Esophagus muscularis mucosa (tissue), 4 donors: ENCODE measurements at regions not wholly inside any gene's neighbourhood (a gene's known extent, or its start where the extent isn't known, plus 50 kb on each side); places are given as distances from the start of the nearest gene placed in this dataset.

Experiments used
- CTCF ChIP-seq, 3 experiments: fragments of 200-600 bp in 2 of 3; fragments of 450-650 bp in 1 of 3; sonication (generic) in 2 of 3; IDR thresholded peaks; one replicate each; pipeline ENCODE4 v1.5.1; 2017 to 2019; ENCODE audit warnings: antibody characterized with exemption in 3 of 3, mild to moderate bottlenecking in 2 of 3, moderate library complexity in 1 of 3
- EP300 ChIP-seq: sonication (generic); formaldehyde crosslinking; IDR thresholded peaks from one replicate; pipeline ENCODE4 v1.6.1; 2017; ENCODE audit warnings: antibody characterized with exemption
- POLR2A ChIP-seq: fragments of 450-650 bp; IDR thresholded peaks from one replicate; pipeline ENCODE4 v1.6.1; 2017; ENCODE audit warnings: antibody characterized with exemption, moderate library complexity, mild to moderate bottlenecking, low read depth

GRCh38 chr20:6418732-6419131, 295.9 kb upstream of the FERMT1 start:
- no peak for TF ChIP-seq CTCF (IDR thresholded peaks at IDR 0.05)
- no peak for TF ChIP-seq POLR2A
- TF ChIP-seq EP300 = no peak
